BJ (cell line): ENCODE measurements at regions not wholly inside any gene's neighbourhood (a gene's known extent, or its start where the extent isn't known, plus 50 kb on each side); places are given as distances from the start of the nearest gene placed in this dataset.

Source experiments
- CTCF ChIA-PET: fragments of 350-600 bp; formaldehyde crosslinking; extraction: SDS; loops from one replicate; lab custom pipeline; 2021; ENCODE audit warnings: antibody characterized with exemption, inconsistent platforms; lab: Yijun Ruan, JAX
- POLR2A ChIA-PET: fragments of 300-600 bp; sonication (Branson Sonifier 250); formaldehyde crosslinking; extraction: SDS; loops from one replicate; lab custom pipeline; 2021; ENCODE audit warnings: antibody characterized with exemption; lab: Charles Lee
- DNase-seq: peaks from one replicate; pipeline ENCODE4 v3.0.0-alpha.2; 2011; ENCODE audit warnings: low read depth
- H3K27me3 ChIP-seq: 2 replicates; pipeline ENCODE4 v1.6.0; 2011; ENCODE audit warnings: low read length; ENCODE audit not compliant: control insufficient read depth, insufficient read depth
- H3K36me3 ChIP-seq: 2 replicates; pipeline ENCODE4 v1.5.1; 2011; ENCODE audit warnings: low read length; ENCODE audit not compliant: control insufficient read depth, insufficient read depth
- H3K4me3 ChIP-seq: 2 replicates; pipeline ENCODE4 v1.5.1; 2011; ENCODE audit warnings: low read depth, mild to moderate bottlenecking, control low read depth, low read length
- TF ChIP-seq, protein P1 (sequence below): IDR thresholded peaks from 2 replicates; pipeline ENCODE4 v1.5.1; 2011; ENCODE audit warnings: low read depth, mild to moderate bottlenecking, control low read depth, inconsistent platforms, low read length, moderate library complexity; ENCODE audit not compliant: insufficient read depth

GRCh38 chr15:95825208-95825607 lies 505.3 kb upstream of the NR2F2 start:
- DNase-seq = no peak
- Histone ChIP-seq H3K27me3 (no peaks in the 10 kb centered on the region), H3K4me3 (no peak overlapping the region), H3K36me3 (no peaks in the 10 kb centered on the region)
- ChIA-PET POLR2A (no interaction called here), CTCF (no interaction called here)
- TF ChIP-seq, protein P1, sequence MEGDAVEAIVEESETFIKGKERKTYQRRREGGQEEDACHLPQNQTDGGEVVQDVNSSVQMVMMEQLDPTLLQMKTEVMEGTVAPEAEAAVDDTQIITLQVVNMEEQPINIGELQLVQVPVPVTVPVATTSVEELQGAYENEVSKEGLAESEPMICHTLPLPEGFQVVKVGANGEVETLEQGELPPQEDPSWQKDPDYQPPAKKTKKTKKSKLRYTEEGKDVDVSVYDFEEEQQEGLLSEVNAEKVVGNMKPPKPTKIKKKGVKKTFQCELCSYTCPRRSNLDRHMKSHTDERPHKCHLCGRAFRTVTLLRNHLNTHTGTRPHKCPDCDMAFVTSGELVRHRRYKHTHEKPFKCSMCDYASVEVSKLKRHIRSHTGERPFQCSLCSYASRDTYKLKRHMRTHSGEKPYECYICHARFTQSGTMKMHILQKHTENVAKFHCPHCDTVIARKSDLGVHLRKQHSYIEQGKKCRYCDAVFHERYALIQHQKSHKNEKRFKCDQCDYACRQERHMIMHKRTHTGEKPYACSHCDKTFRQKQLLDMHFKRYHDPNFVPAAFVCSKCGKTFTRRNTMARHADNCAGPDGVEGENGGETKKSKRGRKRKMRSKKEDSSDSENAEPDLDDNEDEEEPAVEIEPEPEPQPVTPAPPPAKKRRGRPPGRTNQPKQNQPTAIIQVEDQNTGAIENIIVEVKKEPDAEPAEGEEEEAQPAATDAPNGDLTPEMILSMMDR = no peak

DNA sequence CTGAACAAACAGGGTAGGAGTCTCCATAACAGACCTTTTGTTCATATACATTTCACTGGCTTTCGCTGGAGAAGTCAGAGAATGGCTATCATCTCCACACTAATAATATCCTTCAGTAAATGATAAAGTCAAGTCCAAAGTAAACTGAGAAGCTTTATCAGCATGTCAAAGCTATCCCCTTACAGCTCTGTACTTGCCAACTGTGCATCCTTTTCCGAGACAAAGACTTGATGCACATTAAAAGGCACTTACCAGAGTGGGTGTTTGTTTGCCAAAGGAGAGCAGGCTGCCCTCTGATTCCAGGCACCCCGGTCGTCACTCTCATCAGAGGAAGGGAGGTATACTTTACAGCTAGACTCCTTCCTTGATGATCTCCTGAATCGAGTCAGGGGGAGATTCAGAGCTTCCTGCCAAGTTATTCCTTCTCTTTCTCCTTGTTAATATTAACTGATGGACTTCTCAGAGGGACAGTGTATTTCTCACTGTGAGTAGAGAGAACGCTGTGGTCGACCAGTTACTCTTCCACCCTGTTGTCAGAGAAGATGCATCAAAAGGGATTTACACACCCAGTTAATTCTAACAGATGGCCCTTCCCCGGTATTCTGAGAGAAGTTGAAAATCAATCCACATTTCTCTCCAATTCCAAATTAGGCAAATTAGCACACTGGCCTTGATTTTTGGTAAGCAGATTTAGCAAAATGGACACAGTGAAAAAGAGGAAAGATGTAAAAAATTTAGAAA lies 504.7 kb upstream of the NR2F2 start:
- Histone ChIP-seq H3K36me3 (no peaks in the 10 kb centered on the region), H3K4me3 (no peak overlapping the region), H3K27me3 (no peaks in the 10 kb centered on the region)
- POLR2A ChIA-PET = no interaction called here
- CTCF ChIA-PET = no interaction called here
- no peak for DNase-seq
- TF ChIP-seq, protein P1 = no peak

GRCh38 chr15:95826412-95827195 lies 503.9 kb upstream of the NR2F2 start:
- Histone ChIP-seq H3K27me3 (no peaks in the 10 kb centered on the region), H3K4me3 (no peak overlapping the region), H3K36me3 (no peaks in the 10 kb centered on the region)
- CTCF ChIA-PET = no interaction called here
- TF ChIP-seq, protein P1 = no peak
- DNase-seq = no peak
- POLR2A ChIA-PET = no interaction called here

DNA sequence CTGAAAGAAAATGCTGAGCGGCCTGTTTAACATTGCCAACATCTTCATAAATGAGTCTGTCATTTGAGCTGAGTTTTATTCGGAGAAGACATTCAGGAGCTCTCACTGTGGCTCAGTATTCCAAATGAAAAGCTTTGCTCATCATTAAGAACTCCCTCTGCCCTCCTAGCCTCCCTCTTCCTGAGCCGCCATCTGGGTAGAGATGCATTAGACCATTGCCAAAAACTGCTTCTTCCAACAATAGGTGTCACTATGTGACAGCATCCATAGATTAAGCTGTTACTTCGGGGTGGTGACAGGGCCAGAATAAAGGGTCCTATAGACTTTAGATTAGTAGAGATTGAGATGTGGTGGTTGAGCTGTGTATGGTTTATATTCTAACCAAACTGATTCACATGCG lies 501.4 kb upstream of the NR2F2 start:
- Histone ChIP-seq H3K4me3 (no peak overlapping the region), H3K36me3 (no peaks in the 10 kb centered on the region), H3K27me3 (no peaks in the 10 kb centered on the region)
- TF ChIP-seq, protein P1 = no peak
- no peak for DNase-seq
- ChIA-PET CTCF (no interaction called here), POLR2A (no interaction called here)

DNA sequence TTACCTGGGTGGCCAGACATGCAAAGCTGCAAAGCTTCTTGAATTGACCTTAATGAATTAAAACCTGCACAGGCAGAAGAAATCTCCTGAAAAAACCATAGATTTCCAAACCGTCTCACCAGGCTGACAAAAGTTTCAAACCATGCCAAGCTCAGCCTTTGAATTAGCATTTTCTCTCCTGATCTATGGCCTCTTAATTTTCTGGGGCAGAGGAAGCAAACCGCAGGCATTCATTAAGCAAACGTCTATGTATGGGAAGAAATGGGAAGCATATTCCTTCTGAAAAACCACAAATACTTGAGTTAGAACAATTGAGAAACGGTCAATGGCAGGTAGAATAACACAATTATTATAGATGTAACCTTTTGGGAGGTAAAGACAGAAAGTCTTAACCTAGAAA lies 500.2 kb upstream of the NR2F2 start:
- H3K4me3 ChIP-seq = no peak overlapping the region
- TF ChIP-seq, protein P1 = no peak
- CTCF ChIA-PET = no interaction called here
- POLR2A ChIA-PET = no interaction called here
- no peaks in the 10 kb centered on the region for H3K36me3 ChIP-seq
- H3K27me3 ChIP-seq = no peaks in the 10 kb centered on the region
- no peak for DNase-seq
